ENCODE measurements at regions not wholly inside any gene's neighbourhood (a gene's known extent, or its start where the extent isn't known, plus 50 kb on each side); places are given as distances from the start of the nearest gene placed in this dataset.

GRCh38 chr2:176554101-176555048, 285.1 kb downstream of the MTX2 start:
- in situ Hi-C loops (cut with MboI; ENCODE audit: low pct_unique_long_range_greater_than_20kb, low sequenced_read_pairs) = no loop called here
- peak; percentile 71 for DNase-seq

DNA sequence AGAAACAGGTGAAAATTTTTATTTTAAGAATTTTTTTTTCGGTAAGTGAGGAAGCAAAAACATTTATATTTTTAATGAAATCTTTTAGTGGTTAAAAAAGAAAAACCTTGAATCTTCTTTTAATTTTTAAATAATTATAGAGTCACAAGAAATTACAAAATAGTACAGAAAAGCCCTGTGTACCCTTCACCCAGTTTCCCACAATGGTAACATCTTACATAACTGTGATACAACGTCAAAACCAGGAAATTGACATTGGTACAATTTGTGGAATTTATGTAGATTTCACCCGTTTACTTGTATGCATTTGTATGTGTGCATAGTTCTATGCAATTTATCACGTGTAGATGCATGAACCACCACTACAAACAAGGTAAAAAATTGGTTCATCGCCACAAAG, 285.9 kb downstream of the MTX2 start:
- in situ Hi-C loops (cut with MboI; ENCODE audit: low pct_unique_long_range_greater_than_20kb, low sequenced_read_pairs) = no loop called here
- no peak for DNase-seq

DNA sequence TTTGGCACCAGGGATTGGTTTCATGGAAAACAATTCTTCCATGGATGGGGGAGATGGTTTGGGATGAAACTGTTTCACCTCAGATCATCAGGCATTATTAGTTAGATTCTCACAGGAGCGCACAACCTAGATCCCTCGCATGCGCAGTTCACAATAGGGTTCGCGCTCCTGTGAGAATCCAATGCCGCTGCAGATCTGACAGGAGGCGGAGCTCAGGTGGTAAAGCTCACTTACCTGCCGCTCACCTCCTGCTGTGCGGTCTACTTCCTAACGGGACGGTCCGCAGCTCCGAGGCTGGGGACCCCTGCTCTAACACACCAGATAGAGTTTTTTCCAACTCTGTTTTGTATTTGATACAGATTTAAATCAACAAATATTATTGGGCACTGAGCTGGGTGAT, 286.5 kb downstream of the MTX2 start:
- no peak for DNase-seq
- in situ Hi-C loops (cut with MboI; ENCODE audit: low pct_unique_long_range_greater_than_20kb, low sequenced_read_pairs) = no loop called here

- DNase-seq = no peak
- in situ Hi-C loops (cut with MboI; ENCODE audit: low pct_unique_long_range_greater_than_20kb, low sequenced_read_pairs) = no loop called here
Observed at GRCh38 chr2:176556373-176556772, 287.1 kb downstream of the MTX2 start.

- in situ Hi-C loops (cut with MboI; ENCODE audit: low pct_unique_long_range_greater_than_20kb, low sequenced_read_pairs) = no loop called here
- no peak for DNase-seq
Observed at GRCh38 chr2:176557821-176558220, 288.6 kb downstream of the MTX2 start.

GRCh38 chr2:176558574-176559140, 289.4 kb downstream of the MTX2 start:
- in situ Hi-C loops (cut with MboI; ENCODE audit: low pct_unique_long_range_greater_than_20kb, low sequenced_read_pairs) = no loop called here
- no peak for DNase-seq

GRCh38 chr2:176560296-176560695, 291.1 kb downstream of the MTX2 start:
- DNase-seq = no peak
- in situ Hi-C loops (cut with MboI; ENCODE audit: low pct_unique_long_range_greater_than_20kb, low sequenced_read_pairs) = no loop called here

DNA sequence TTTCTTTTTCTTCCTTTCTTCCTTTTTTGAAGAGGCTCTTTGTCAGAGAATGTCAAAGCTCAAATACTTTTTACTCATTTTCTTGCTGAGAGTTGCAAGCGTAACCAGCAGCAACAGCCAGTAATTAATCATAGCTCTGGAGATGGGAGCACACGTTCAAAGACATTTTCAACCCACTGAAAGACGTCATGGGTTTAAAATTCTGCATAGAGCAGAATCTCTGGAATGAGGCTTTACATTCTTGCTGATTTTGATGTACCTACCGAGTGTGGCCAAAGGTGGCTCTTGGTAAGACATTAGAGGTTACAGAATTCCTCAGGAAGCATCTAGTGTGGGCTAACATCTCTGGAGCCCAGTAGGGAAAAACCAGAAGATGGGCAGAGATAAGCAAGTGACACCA, 292.5 kb downstream of the MTX2 start:
- DNase-seq = no peak
- in situ Hi-C loops (cut with MboI; ENCODE audit: low pct_unique_long_range_greater_than_20kb, low sequenced_read_pairs) = no loop called here

DNA sequence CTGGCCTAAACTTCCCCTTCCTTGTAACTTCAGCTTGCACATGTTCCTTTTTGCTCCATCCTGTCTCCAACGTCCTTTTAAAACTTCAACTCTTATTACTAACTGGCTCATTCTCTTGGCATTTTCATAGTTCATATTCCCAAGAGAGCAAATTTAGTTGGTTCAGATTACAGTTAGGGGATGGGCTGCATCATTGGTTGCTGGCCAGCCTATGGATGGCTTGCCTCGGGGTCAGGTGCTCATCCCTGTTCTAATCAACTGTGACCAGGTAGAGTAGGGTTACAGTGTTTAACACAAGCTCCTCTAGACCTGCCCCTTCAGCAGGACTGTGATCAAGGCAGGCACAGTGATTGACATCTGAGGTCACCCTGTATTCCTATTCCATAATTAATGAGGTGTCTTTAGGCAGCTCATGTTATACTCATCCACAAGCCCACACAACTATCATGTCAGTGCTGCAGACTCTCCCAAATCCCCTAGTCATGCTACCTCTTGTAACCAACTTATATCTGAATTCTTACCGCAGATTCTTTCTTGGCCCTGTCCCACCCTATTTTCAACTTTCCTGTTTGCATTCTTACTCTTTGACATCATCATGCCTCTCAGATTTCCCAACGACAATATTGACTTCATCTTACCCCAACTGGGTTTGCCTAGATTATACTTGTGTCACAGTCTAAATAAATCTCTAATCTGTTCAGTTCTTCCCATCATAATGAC, 293.3 kb downstream of the MTX2 start:
- in situ Hi-C loops (cut with MboI; ENCODE audit: low pct_unique_long_range_greater_than_20kb, low sequenced_read_pairs) = no loop called here
- DNase-seq = no peak

- no peak for DNase-seq
- in situ Hi-C loops (cut with MboI; ENCODE audit: low pct_unique_long_range_greater_than_20kb, low sequenced_read_pairs) = no loop called here
Observed at GRCh38 chr2:176565641-176566323, 296.5 kb downstream of the MTX2 start.

DNA sequence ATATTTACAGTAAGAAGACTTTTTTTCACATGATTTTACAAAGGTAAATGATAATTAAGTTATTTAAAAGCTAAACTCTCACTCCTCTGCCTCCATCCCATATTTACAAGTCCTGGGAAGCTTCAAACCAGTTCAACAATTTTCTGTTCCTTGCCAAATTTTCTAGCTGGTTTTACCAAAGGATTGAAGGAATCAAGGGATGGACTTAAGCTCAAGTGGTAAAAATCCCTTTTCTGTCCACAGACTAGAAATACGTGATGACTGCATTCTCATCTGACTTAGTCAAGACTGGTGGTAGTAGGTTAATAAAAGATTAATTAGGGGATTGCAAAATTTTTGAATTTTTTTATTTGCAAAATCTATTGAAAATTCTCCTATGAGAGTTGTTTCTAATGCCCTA, 297.3 kb downstream of the MTX2 start:
- DNase-seq = no peak
- in situ Hi-C loops (cut with MboI; ENCODE audit: low pct_unique_long_range_greater_than_20kb, low sequenced_read_pairs) = no loop called here

DNA sequence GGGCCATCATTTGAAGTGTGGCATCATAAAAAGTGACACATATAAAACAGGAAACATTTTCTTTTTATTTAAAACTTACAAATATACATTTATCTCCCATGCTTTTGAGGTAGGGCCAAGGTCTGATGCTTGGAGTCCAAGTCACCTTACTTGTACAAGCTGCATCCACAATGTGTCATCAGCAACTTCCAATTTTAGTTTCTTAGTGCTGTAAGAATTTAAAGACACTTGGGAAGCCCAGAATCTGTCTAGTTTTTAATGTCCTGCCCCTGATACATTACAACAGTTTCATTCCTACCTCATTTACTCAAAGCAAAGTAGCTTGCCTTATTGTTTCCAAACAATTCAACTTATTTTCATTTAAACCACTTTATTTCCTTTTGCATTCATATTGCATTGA, 297.7 kb downstream of the MTX2 start:
- no peak for DNase-seq
- in situ Hi-C loops (cut with MboI; ENCODE audit: low pct_unique_long_range_greater_than_20kb, low sequenced_read_pairs) = no loop called here

GRCh38 chr2:176567361-176567760, 298.1 kb downstream of the MTX2 start:
- no peak for DNase-seq
- in situ Hi-C loops (cut with MboI; ENCODE audit: low pct_unique_long_range_greater_than_20kb, low sequenced_read_pairs) = no loop called here

DNA sequence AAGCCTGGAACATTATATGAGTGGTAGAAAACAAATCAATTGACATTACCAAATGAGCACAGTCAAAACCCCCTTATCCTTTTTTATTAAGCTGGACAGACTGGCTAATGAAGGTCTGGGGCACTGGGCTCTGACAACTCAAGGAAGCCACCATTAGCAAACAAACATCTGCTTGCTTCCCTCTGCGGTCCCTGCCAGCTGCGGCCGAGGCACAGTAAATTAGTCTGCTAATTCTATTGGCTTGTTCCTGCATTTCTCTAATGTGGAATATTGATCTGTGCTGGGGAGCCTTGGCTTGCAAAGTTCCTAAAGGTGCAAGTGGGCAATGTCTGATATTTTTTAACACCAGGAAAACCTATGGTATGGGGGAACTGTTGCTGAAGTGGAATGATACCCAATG, 300.3 kb downstream of the MTX2 start:
- DNase-seq = no peak
- in situ Hi-C loops (cut with MboI; ENCODE audit: low pct_unique_long_range_greater_than_20kb, low sequenced_read_pairs) = no loop called here

DNA sequence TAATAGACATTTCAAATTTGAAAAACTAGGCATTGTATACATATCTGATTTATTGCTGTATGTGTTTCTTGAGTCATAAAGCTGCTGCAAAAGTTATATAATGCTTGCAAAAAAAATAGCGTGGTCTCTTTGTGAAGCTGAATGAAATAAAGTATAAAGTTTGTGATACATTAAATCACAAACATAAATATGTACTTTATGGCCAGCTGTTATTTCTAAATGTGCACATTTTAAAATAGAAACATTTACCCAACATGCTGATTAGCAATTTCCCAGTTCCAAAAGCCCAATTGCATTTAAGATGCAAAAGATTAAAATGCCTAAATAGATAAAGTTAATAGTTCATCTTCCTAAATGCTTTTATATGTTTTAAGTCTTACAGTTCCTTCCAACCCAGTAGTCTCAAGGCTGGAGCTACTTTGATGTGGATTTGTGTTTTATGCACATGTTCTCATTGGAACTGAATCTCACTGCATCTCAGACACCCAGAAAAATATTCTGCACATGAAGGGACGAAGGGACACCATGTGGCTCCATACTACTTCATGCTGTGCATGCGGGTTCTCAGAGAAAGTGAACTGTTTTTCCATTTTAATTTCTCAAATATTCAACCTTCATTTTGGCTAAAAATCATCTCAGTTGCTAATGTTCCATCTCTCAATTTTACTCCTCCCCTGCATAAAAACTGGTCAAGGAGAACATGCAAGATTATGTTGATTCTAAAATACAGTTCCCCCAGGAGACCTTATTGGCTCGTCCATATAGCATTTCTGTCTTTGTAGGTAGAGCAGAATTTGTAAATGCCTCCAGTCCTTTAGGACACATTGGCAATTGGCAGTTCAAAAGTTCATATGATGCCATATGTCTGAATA, 304.6 kb downstream of the MTX2 start:
- no peak for DNase-seq
- in situ Hi-C loops (cut with MboI; ENCODE audit: low pct_unique_long_range_greater_than_20kb, low sequenced_read_pairs) = no loop called here

DNA sequence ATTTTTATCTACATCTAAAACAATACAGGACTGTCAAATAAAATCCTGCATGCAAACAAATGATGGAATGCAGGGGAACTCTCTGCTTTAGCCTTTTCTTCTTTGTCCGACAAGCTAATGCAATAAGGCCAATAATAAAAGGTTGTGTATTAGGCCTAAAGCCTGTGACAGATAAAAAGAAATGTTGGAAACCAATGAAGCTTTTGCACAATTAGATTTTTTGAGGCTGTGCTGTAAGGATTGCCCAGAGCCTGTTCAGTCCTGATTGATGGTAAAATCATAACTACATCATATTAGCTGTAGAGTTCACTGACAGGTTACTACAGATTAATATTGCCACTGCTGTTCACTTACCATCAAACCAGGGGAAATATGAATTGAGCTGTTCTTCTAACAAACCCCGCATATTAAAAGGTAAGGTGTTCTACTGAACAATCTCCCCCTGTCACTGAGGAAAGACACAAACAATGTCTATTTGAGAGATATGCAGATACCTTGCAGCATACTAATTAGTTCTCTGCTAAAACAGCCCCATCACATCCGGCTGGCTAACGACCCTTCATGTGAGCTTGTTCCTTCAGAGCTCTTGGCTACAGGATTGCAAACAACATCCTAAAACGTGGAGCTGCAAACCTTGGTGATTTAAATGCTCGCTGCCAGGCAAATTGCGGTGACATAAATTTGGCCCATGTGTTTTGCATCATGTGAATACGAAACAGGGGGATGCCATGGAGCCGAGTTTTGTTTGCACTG, 305.4 kb downstream of the MTX2 start:
- DNase-seq = no peak
- in situ Hi-C loops (cut with MboI; ENCODE audit: low pct_unique_long_range_greater_than_20kb, low sequenced_read_pairs) = no loop called here

- in situ Hi-C loops (cut with MboI; ENCODE audit: low pct_unique_long_range_greater_than_20kb, low sequenced_read_pairs) = no loop called here
- no peak for DNase-seq
Observed at GRCh38 chr2:176575237-176575744, 306.0 kb downstream of the MTX2 start.

GRCh38 chr2:176577054-176577453, 307.8 kb downstream of the MTX2 start:
- DNase-seq = no peak
- in situ Hi-C loops (cut with MboI; ENCODE audit: low pct_unique_long_range_greater_than_20kb, low sequenced_read_pairs) = no loop called here
